Panc1 (cell line): ENCODE measurements at regions not wholly inside any gene's neighbourhood (a gene's known extent, or its start where the extent isn't known, plus 50 kb on each side); places are given as distances from the start of the nearest gene placed in this dataset.

Source experiments
- CTCF ChIP-seq: fragments of 450-650 bp; IDR thresholded peaks from 2 replicates; pipeline ENCODE4 v1.5.1; 2017; ENCODE audit warnings: mild to moderate bottlenecking
- POLR2AphosphoS5 ChIP-seq: IDR thresholded peaks from 2 replicates; pipeline ENCODE4 v1.6.1; 2012; ENCODE audit warnings: mild to moderate bottlenecking, low read depth, low read length, moderate library complexity
- REST ChIP-seq, 2 experiments: IDR thresholded peaks; 2 replicates each; pipeline ENCODE4 v1.6.1; 2011 to 2012; ENCODE audit warnings: low read depth in 2 of 2, control low read depth in 1 of 2, low read length in 1 of 2, mild to moderate bottlenecking in 1 of 2, moderate library complexity in 1 of 2; ENCODE audit not compliant: insufficient read depth in 1 of 2
- SIN3A ChIP-seq: IDR thresholded peaks from 2 replicates; pipeline ENCODE4 v1.6.1; 2012; ENCODE audit warnings: low read depth, mild to moderate bottlenecking, low read length, moderate library complexity, borderline replicate concordance; ENCODE audit not compliant: insufficient read depth
- TCF7L2 ChIP-seq: IDR thresholded peaks from 2 replicates; pipeline ENCODE4 v1.6.1; 2011; ENCODE audit warnings: mild to moderate bottlenecking, low read depth, low read length, inconsistent platforms

- TF ChIP-seq POLR2AphosphoS5 (no peak), CTCF (no peak), REST (IDR thresholded peaks at IDR 0.05; ENCODE audit: insufficient read depth in 1 of 2, low read depth in 2 of 2, low read length in 1 of 2) (no peak), TCF7L2 (no peak), SIN3A (no peak)
Measured at GRCh38 chrX:859329-859728, 228.7 kb downstream of the SHOX start.
